Keratinocyte (primary cell): ENCODE measurements at regions not wholly inside any gene's neighbourhood (a gene's known extent, or its start where the extent isn't known, plus 50 kb on each side); places are given as distances from the start of the nearest gene placed in this dataset.

ENCODE experiments used
- DNase-seq: peaks from one replicate; pipeline ENCODE4 v3.0.0-alpha.2; 2011; ENCODE audit warnings: low read depth, missing footprints, low spot score
- FAIRE-seq: peaks from 2 replicates; lab custom pipeline; 2011; peaks lifted over from hg19 to GRCh38; lab: Jason Lieb, UNC
- H2AFZ ChIP-seq: 2 replicates; pipeline ENCODE4 v1.6.0; 2012; ENCODE audit warnings: low read length, control low read depth, inconsistent platforms; ENCODE audit not compliant: control insufficient read depth
- H3K27ac ChIP-seq: 2 replicates; pipeline ENCODE4 v1.5.1; 2011; ENCODE audit warnings: low read length; ENCODE audit not compliant: control insufficient read depth, insufficient read depth
- H3K27me3 ChIP-seq: 3 replicates; pipeline ENCODE4 v1.6.0; 2011; ENCODE audit warnings: low read length; ENCODE audit not compliant: control insufficient read depth, insufficient read depth; ENCODE audit errors: extremely low read depth
- H3K36me3 ChIP-seq, 2 experiments: 2 replicates in 1 of 2; 3 replicates in 1 of 2; pipeline ENCODE4 v1.5.1; 2011; ENCODE audit warnings: low read length in 2 of 2, mild to moderate bottlenecking in 1 of 2; ENCODE audit not compliant: control insufficient read depth in 2 of 2, insufficient read depth in 2 of 2; ENCODE audit errors: extremely low read depth in 1 of 2
- H3K4me1 ChIP-seq: 3 replicates; pipeline ENCODE4 v1.5.1; 2011; ENCODE audit warnings: low read length; ENCODE audit not compliant: control insufficient read depth, insufficient read depth; ENCODE audit errors: extremely low read depth
- H3K4me2 ChIP-seq: 3 replicates; pipeline ENCODE4 v1.6.0; 2011; ENCODE audit warnings: low read depth, low read length; ENCODE audit not compliant: control insufficient read depth, insufficient read depth; ENCODE audit errors: extremely low read depth
- H3K4me3 ChIP-seq, 3 experiments: fragments of 200-600 bp in 1 of 3; sonication (generic) in 1 of 3; 2 replicates in 2 of 3; 3 replicates in 1 of 3; pipeline ENCODE4 v1.5.1; 2011 to 2016; ENCODE audit warnings: low read length in 3 of 3, mild to moderate bottlenecking in 3 of 3, control low read depth in 2 of 3, inconsistent platforms in 1 of 3, low read depth in 1 of 3, mixed read lengths in 1 of 3, mixed run types in 1 of 3, moderate library complexity in 1 of 3; ENCODE audit not compliant: control insufficient read depth in 2 of 3, insufficient read depth in 2 of 3; ENCODE audit errors: extremely low read depth in 1 of 3
- H3K79me2 ChIP-seq: 2 replicates; pipeline ENCODE4 v1.6.0; 2012; ENCODE audit warnings: low read length; ENCODE audit not compliant: control insufficient read depth, insufficient read depth
- H3K9ac ChIP-seq: 3 replicates; pipeline ENCODE4 v1.6.0; 2011; ENCODE audit warnings: low read length; ENCODE audit not compliant: control insufficient read depth, insufficient read depth; ENCODE audit errors: extremely low read depth
- H3K9me1 ChIP-seq: 3 replicates; pipeline ENCODE4 v1.6.0; 2011; ENCODE audit warnings: low read length; ENCODE audit not compliant: control insufficient read depth, insufficient read depth; ENCODE audit errors: extremely low read depth
- H3K9me3 ChIP-seq: 2 replicates; pipeline ENCODE4 v1.5.1; 2012; ENCODE audit warnings: low read depth, low read length; ENCODE audit not compliant: control insufficient read depth
- H4K20me1 ChIP-seq: 3 replicates; pipeline ENCODE4 v1.6.0; 2011; ENCODE audit warnings: low read length; ENCODE audit not compliant: control insufficient read depth, insufficient read depth; ENCODE audit errors: extremely low read depth
- EZH2 ChIP-seq: IDR thresholded peaks from one replicate; pipeline ENCODE4 v1.6.1; 2012; ENCODE audit warnings: inconsistent platforms, mild to moderate bottlenecking, low read length, moderate library complexity
- dilution Hi-C: fragments of 300-500 bp; cut with MboI; formaldehyde crosslinking; loops from one replicate; pipeline ENCODE4 v1.7.0; 2020; ENCODE audit warnings: low sequenced_read_pairs; ENCODE audit not compliant: extremely low pct_ligation_motif_present
- TF ChIP-seq, protein P1 (sequence below), 3 experiments: IDR thresholded peaks in 1 of 3; conservative IDR thresholded peaks in 1 of 3; optimal IDR thresholded peaks in 1 of 3; 2 replicates in 2 of 3; 3 replicates in 1 of 3; pipeline versions ENCODE3 to v1.5.1; 2011; ENCODE audit warnings: low read length in 3 of 3, mild to moderate bottlenecking in 3 of 3, moderate library complexity in 2 of 3, control low read depth in 1 of 3, inconsistent platforms in 1 of 3; ENCODE audit not compliant: insufficient read depth in 2 of 3; ENCODE audit errors: extremely low read depth in 1 of 3

DNA sequence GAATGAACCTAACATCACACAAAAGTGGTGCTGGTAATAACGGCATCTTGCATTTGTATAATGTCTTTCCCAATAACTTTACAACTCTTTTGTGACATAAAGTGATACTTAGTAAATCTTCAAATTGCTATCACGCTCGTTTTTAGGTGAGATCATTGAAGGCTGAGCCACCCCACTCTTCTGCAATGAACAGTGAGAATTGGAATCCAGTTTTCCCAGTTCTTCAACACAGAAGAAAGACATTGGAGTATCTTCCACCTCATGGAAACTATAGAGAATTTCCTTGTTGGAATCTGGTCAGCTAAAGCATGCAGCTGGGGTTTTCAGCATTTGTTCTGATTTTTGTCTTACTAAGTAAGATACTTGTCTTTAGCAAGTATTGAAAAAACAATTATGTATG is 59.9 kb upstream of the NRIP1 start:
- Histone ChIP-seq H3K79me2 (no peaks in the 10 kb centered on the region), H3K36me3 (no peaks in the 10 kb centered on the region), H3K27me3 (no peaks in the 10 kb centered on the region), H3K4me2 (no peak overlapping the region), H3K9me3 (no peaks in the 10 kb centered on the region), H3K9me1 (no peaks in the 10 kb centered on the region), H3K27ac (no peak overlapping the region), H3K9ac (no peak overlapping the region), H3K4me3 (no peak overlapping the region), H2AFZ (no peak overlapping the region), H3K4me1 (no peaks in the 10 kb centered on the region), H4K20me1 (no peaks in the 10 kb centered on the region)
- FAIRE-seq, result no peak
- dilution Hi-C loops, result no loop called here
- no peak for DNase-seq
- TF ChIP-seq, protein P1, sequence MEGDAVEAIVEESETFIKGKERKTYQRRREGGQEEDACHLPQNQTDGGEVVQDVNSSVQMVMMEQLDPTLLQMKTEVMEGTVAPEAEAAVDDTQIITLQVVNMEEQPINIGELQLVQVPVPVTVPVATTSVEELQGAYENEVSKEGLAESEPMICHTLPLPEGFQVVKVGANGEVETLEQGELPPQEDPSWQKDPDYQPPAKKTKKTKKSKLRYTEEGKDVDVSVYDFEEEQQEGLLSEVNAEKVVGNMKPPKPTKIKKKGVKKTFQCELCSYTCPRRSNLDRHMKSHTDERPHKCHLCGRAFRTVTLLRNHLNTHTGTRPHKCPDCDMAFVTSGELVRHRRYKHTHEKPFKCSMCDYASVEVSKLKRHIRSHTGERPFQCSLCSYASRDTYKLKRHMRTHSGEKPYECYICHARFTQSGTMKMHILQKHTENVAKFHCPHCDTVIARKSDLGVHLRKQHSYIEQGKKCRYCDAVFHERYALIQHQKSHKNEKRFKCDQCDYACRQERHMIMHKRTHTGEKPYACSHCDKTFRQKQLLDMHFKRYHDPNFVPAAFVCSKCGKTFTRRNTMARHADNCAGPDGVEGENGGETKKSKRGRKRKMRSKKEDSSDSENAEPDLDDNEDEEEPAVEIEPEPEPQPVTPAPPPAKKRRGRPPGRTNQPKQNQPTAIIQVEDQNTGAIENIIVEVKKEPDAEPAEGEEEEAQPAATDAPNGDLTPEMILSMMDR (optimal IDR thresholded peaks at IDR 0.05 in 1 of 3, IDR thresholded peaks at IDR 0.05 in 1 of 3, conservative IDR thresholded peaks at IDR 0.05 in 1 of 3; ENCODE audit: extremely low read depth in 1 of 3, insufficient read depth in 2 of 3, low read length in 3 of 3), result no peak

DNA sequence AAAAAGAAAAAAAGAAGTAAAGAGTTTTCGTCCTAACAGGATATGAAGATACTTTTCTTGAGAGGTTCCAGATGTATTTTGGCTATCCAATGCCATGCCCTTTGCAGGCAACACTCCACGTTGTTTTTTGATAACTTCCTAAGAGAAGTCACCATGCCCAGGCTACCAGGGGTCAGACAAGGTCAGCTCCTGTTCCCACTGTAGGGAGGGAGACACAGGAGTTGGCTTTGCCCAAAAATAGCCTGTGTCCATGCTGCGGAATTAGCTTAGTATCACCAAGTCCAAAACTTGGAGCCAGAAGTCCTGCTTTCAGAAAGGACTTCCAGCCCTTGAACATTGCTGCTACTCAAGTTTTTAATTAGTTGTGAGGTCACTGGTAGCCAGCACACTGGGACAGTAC is 62.1 kb upstream of the NRIP1 start:
- Histone ChIP-seq H3K79me2 (no peaks in the 10 kb centered on the region), H3K27ac (no peak overlapping the region), H3K36me3 (no peaks in the 10 kb centered on the region), H3K27me3 (no peaks in the 10 kb centered on the region), H3K9me1 (no peaks in the 10 kb centered on the region), H3K9me3 (no peaks in the 10 kb centered on the region), H3K4me1 (no peaks in the 10 kb centered on the region), H2AFZ (no peak overlapping the region), H4K20me1 (no peaks in the 10 kb centered on the region), H3K9ac (no peak overlapping the region), H3K4me2 (no peak overlapping the region), H3K4me3 (no peak overlapping the region)
- DNase-seq (no peak), FAIRE-seq (no peak)
- TF ChIP-seq, protein P1 (optimal IDR thresholded peaks at IDR 0.05 in 1 of 3, IDR thresholded peaks at IDR 0.05 in 1 of 3, conservative IDR thresholded peaks at IDR 0.05 in 1 of 3; ENCODE audit: extremely low read depth in 1 of 3, insufficient read depth in 2 of 3, low read length in 3 of 3), result no peak
- no peak for TF ChIP-seq EZH2
- dilution Hi-C loops, result no loop called here
